ENCODE measurements at regions not wholly inside any gene's neighbourhood (a gene's known extent, or its start where the extent isn't known, plus 50 kb on each side); places are given as distances from the start of the nearest gene placed in this dataset.

- H3K9me3 ChIP-seq, result no peaks in the 10 kb centered on the region
- TF ChIP-seq CTCF (IDR thresholded peaks at IDR 0.05), result no peak
- no peak for TF ChIP-seq POLR2A (IDR thresholded peaks at IDR 0.05)
- no peaks in the 10 kb centered on the region for H3K27me3 ChIP-seq
- no peaks in the 10 kb centered on the region for H3K36me3 ChIP-seq
- DNase-seq, result no peak
- H3K4me3 ChIP-seq, result no peak overlapping the region
- H3K27ac ChIP-seq, result no peak overlapping the region
- H3K4me1 ChIP-seq, result peaks cover 0 to 10% (median 0%) of the 10 kb centered on the region in 4 donors
These were observed 129.6 kb upstream of the IFNGR1 start for GRCh38 chr6:137348777-137349176.

GRCh38 chr6:137343241-137343640 is 124.1 kb upstream of the IFNGR1 start:
- H3K27me3 ChIP-seq, result no peaks in the 10 kb centered on the region
- peaks cover 0 to 12% (median 0%) of the 10 kb centered on the region in 4 donors for H3K4me1 ChIP-seq
- H3K27ac ChIP-seq, result no peak overlapping the region
- peak overlapping the region in 2 of 4 donors; percentile 16 to 39 for H3K4me3 ChIP-seq
- DNase-seq, result no peak
- TF ChIP-seq CTCF (IDR thresholded peaks at IDR 0.05), result no peak
- no peak for TF ChIP-seq POLR2A (IDR thresholded peaks at IDR 0.05)
- H3K36me3 ChIP-seq, result no peaks in the 10 kb centered on the region
- no peaks in the 10 kb centered on the region for H3K9me3 ChIP-seq

- DNase-seq, result no peak
- no peaks in the 10 kb centered on the region for H3K27me3 ChIP-seq
- TF ChIP-seq POLR2A (IDR thresholded peaks at IDR 0.05), result no peak
- TF ChIP-seq CTCF (IDR thresholded peaks at IDR 0.05), result no peak
- H3K27ac ChIP-seq, result no peak overlapping the region
- H3K9me3 ChIP-seq, result no peaks in the 10 kb centered on the region
- peak overlapping the region in 3 of 4 donors; percentile 16 to 43 (median 39) for H3K4me3 ChIP-seq
- H3K4me1 ChIP-seq, result peaks cover 0 to 12% (median 0%) of the 10 kb centered on the region in 4 donors
- no peaks in the 10 kb centered on the region for H3K36me3 ChIP-seq
These were observed 123.5 kb upstream of the IFNGR1 start for GRCh38 chr6:137342607-137343190.

- Histone ChIP-seq H3K27me3 (no peaks in the 10 kb centered on the region), H3K9me3 (no peaks in the 10 kb centered on the region), H3K4me1 (peaks cover 0 to 12% (median 0%) of the 10 kb centered on the region in 4 donors), H3K27ac (no peak overlapping the region), H3K4me3 (peak overlapping the region in 1 of 4 donors; percentile 39), H3K36me3 (no peaks in the 10 kb centered on the region)
- TF ChIP-seq POLR2A (IDR thresholded peaks at IDR 0.05), result no peak
- peak in 4 of 6 experiments; percentile 41 to 55 (median 54) for TF ChIP-seq CTCF (IDR thresholded peaks at IDR 0.05)
- peak in 2 of 3 donors; percentile 59 to 75 for DNase-seq
These were observed 122.6 kb upstream of the IFNGR1 start for GRCh38 chr6:137341681-137342195.

- peaks cover 0 to 12% (median 0%) of the 10 kb centered on the region in 4 donors for H3K4me1 ChIP-seq
- H3K4me3 ChIP-seq, result no peak overlapping the region
- no peak for TF ChIP-seq POLR2A (IDR thresholded peaks at IDR 0.05)
- TF ChIP-seq CTCF (IDR thresholded peaks at IDR 0.05), result no peak
- no peaks in the 10 kb centered on the region for H3K27me3 ChIP-seq
- H3K27ac ChIP-seq, result no peak overlapping the region
- DNase-seq, result no peak
- H3K36me3 ChIP-seq, result no peaks in the 10 kb centered on the region
- no peaks in the 10 kb centered on the region for H3K9me3 ChIP-seq
These were observed 120.9 kb upstream of the IFNGR1 start for GRCh38 chr6:137339929-137340559.

Data from Peyer's patch (tissue), 4 donors.